ENCODE measurements at regions not wholly inside any gene's neighbourhood (a gene's known extent, or its start where the extent isn't known, plus 50 kb on each side); places are given as distances from the start of the nearest gene placed in this dataset.

DNA sequence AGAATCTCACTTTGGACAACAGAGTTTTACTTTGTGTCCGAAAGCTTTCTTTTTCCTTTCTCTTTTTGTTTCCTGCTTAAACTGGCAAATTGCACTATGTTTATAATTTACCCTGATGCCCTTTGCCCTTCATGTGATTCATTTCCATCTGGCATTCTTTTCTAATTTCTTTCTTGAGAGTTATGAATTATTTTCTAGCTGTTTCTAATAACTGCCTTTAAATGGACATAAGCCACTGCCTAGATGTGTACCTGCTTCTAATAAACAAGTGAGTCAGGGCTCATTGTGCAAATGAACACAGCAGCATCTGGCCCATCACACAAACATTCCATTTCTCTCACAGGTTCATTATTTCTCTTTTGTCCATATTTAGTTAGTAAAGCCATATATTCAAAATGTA lies 242.3 kb upstream of the GPRIN3 start:
- DNase-seq (no peak), ATAC-seq (no peak)

DNA sequence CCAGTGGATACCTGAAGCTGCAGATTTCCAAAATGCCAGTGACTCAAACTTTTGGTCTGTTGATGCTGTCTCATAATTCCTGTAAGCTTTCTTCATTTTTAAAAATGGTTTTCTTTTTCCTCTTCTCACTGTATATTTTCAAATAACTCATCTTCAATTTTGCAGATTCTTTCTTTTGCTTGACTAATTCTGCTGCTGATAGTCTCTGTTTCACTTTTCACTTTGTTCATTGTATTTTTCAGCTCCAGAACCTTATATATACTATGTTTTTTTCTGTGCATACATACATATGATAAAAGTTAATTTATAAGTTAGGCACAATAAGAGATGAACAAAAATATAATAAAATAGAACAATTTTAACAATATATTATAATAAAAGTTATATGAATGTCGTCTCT lies 237.7 kb upstream of the GPRIN3 start:
- no peak for ATAC-seq

DNA sequence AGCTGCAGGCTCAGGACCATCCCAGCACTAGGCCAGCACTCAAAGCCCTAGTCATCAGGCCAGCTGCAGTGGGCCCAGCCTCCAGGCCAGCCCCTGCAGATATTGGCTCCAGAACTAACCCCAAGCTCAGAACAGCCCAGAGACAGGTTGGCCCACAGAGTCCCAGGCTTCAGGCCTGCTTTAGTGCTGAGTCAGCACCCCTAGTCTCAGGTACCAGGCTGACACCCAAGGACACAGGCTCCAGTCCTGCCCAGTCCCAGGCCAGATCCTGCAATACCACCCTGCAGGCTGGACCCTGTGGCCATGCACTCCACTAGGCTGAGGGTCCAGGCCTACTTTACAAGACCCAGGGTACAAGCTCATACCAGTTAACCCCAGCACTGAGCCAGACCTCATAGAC lies 234.4 kb upstream of the GPRIN3 start:
- no peak for ATAC-seq
- DNase-seq = no peak

More for the DNA sequence above, 237.7 kb upstream of the GPRIN3 start:
- no peak for DNase-seq

DNA sequence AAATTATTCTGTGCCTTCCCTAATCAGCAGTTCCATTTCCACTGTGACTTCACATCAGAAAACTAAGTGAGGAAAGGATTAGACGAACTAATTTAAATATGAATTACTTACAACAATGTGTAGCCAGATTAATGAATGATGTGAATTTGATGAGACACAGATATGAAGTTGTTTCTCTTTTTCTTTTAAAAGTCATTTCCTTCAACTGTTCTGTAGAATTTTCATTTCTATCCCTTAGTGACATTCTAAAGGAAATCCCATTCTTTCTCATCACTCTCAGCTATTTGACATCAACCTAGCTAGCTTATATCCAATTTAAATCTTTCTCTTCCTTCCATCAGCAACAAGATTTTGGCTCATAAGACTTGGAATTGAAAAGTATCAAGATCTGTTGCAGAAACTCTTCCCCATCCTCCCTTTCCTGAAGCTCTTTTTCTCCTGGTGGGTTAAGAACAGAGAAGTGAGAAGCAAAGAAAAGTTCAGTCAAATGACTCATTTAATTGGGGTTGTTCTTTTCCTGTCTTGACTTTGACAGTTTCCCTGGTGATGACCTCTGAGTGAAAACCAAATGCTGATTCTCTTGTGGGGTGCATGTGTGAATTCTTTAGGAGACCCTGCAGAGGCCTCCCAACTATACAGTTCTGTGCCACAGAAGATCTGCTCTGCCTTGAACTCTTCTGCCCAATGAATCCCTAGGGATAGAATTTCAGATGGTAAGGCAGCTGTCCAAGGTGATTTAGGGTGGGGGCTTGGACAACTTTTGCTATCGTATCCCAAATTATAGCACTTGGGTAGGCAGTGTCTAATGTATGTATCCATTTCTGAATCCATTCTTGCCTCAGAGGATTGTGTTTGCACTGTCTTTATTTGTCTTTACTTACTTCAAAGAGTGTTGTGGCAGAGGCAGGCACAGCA lies 232.5 kb upstream of the GPRIN3 start:
- ATAC-seq (peak; percentile 28), DNase-seq (no peak)

DNA sequence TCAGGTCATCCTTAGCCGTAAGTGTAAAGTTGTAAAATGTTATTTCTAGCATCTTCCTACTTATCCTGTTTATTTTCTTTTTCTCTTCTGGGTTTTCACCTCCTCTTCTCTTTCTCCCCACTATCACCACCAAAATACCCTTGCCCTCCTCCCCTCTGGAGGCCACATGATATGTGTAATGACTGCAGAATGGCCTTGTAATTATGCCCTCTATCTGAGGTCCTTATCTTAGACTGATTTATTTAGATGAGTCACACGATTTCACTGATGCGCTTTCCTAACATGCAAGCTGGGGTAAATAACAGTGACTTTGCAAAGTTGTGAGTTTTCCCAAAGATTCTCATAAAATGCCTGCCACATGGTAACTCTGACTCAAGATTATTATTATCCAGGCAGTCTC lies 231.8 kb upstream of the GPRIN3 start:
- ATAC-seq (no peak), DNase-seq (no peak)

DNA sequence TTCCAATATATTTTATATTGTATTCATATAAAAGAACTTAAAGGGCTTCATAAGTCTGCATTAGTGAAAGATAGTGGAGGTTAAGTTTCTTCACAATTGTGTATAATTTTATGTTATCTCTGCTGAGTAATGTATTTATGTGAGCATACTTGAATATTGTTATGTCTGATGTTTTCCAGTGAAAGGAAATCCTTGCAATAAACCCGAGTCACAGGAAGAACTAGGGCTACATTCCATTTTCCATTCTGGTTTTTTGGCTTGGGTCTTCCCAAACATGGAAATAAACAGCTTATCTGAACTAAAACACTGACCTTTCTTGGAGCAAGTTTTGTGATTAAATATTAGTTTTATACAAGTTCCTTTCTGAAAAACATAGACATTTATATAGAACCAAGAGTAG lies 231.3 kb upstream of the GPRIN3 start:
- ATAC-seq (no peak), DNase-seq (no peak)

DNA sequence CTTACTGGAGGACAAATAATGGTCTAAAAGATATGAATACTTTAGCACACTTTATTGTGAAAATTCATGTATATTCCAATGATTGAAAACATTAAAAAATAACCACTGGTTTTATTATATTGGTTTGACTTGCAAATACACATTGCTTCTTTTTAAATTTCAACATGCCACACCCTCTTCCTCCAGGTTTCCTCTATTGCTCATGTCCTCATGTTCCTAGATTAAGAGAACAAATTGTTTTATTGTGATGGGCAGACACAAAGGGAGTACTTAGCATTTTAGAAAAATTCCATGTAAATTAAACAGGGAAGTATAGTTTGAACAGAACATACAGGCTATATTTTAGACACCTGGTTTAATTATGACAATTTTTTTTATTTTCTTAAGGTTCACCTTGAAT lies 230.6 kb upstream of the GPRIN3 start:
- DNase-seq = no peak
- no peak for ATAC-seq

DNA sequence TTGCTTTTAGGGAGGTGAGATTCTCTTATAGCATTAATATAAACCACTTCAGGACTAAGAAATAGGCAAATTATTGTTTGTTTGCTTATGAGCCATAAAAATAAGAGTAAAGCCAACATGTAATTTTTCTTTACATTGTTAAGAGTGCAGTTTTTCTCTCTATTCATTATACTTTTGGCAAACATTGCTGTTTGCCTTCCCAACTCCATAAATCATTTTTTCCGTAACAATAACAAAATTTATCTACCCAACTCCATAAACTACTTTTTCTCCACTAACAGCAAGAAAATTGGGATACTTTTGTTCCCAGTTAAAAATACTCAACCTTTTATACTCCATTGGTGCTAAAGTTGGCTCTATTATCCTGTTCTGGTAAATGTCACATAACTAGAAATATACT lies 229.7 kb upstream of the GPRIN3 start:
- no peak for ATAC-seq
- no peak for DNase-seq

DNA sequence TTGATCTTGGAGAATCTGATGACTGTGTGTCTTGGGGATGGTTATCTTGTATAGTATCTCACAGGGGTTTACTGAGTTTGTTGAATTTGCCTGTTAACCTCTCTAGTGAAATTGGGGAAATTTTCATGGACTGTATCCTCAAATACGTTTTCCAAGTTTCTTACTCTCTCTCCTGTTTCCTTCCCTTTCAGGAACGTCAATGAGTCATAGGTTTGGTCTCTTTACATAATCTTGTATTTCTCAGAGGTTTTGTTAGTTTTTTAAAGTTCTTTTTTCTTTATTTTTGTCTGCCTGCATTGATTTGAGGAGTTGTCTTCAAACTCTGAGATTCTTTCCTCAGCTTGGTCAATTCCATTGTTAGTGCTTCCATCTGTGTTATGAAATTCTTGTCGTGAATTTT lies 227.7 kb upstream of the GPRIN3 start:
- no peak for DNase-seq

DNA sequence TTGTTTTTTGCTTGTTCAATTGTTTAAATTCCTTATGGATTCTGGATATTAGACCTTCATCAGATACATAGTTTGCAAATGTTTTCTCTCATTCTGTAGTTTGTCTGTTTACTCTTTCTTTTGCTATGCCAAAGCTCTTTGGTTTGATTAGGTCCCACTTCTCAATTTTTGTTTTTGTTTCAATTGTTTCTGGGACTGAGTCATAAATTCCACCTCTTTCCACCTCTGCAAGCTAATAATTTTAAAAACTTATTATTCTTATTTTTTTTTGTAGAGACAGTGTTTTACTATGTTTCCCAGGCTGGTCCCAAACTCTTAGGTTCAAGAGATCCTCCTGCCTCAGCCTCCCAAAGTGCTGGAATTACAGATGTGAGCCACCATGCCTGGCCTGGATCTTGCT lies 226.8 kb upstream of the GPRIN3 start:
- no peak for ATAC-seq
- no peak for DNase-seq

More for the DNA sequence above, 227.7 kb upstream of the GPRIN3 start:
- no peak for ATAC-seq

DNA sequence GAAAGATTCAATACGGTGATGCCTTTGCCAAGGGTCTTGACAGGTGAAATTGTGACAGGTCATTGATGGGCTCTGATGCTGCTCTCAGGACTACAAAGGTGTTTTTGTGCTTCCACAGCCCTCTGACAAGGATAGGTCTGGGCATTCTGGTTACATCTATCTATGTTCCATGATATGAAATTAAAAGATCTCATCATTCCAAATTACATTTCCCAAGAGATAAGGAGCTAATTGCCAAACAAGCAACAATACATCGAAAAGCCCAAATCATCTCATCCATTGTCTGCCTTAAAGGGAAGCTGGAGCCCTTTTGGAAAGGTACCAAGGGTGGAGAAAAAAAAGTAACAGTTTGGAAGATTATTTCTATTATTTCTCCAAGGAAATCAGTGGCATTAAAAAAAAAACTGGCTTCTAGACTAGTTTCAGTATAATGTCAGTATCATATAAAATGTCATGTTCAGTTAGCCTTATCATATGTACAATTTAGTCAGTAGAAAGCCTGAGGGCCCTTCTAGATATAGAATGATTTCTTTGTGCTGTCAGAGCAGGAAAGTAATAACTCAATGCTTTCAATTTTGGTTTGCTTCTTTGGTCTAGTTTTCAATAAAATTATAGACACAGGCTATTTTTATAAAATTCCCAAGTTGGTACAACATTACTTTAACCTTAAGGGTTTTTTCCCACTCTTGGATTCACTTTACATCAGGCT lies 224.5 kb upstream of the GPRIN3 start:
- ATAC-seq (no peak), DNase-seq (no peak)

DNA sequence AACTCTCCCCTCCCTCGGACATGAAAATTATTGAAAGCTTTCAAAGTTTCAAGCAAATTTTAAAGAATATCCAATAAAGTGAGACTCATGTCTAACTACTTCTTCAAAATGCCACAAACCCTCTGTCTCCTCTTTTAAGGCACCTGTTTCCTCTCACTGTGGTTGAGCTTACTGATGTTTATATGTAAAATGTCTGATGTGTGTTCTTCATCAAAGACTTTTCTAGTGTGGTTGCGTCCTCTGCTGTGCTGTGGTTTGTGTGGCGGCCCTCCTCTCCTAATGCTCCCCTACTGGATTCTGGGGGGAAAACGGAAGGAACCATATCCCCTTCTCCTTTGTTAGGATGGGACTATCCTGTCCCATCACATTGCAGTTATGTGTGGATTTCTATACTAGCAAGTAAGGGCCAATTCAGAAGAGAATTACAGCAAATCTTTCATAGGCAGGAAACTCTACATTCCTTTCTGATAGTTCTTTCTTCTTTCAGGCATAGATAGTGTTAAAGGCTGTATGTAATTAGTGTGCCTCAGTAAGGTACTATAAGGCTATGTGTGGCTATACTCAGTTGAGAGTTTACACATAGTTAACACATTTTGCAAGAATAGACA lies 221.0 kb upstream of the GPRIN3 start:
- ATAC-seq (no peak), DNase-seq (no peak)

DNA sequence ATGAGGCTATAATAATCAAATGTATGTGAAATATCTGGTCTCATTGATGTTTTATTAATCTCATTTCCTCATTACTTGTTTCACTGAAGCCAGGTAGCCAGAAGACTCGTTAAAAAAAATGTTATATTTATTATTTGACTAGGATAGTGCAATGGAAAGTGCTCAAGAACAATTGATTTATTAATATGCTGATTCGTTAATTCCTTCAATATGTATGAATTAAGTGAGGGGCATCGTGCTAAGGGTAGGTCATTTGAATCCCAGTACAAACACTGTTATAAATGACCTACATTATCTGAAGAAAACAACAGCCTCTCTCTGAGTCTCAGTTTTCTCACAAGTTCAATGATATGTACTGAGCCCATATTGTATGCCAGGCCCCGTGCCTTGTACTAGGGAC lies 214.2 kb upstream of the GPRIN3 start:
- ATAC-seq (no peak), DNase-seq (no peak)

DNA sequence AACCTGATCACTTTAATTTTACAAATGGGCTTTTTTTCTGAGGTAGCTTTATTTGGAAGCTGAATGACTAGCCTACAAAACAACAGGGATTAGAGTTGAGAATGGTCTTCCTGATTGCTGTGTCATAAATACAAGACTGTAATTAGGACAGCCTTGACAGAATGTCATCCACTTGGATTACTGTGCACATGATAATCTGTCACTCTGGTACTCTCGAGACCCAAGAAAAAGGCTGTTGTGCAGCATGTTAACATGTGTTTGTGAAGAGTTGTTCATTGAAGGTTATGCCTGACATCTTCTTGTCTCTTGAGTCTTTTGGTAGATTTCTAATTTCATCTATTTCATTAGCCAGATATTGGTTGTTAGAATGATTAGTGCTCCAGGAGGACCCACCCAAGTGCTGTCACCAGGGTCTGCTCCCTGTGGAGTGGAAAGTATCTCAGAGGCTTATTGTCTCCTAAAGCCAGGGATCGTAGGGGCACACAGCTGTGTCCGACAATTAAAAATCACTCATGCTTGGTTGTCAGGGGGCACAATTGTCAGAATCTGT lies 212.2 kb upstream of the GPRIN3 start:
- ATAC-seq (no peak), DNase-seq (no peak)

DNA sequence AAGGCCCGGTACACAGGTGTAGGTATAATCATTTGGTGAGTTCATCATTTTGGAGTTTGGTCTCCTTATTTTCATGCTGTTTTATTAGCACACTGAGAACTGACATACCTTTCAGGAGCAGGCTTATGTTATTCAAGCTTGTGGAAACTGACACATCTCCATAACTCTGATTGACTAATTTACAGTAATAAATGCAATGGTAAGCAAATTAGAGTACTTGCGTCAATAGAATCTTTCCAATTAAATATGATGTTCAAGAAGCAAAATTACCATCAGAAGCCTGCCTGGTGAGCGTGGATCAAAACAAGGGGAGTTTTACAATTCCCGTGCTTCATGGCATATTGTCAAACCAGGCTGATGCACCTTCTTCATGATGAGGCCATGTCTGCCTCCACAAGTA lies 210.7 kb upstream of the GPRIN3 start:
- ATAC-seq (no peak), DNase-seq (no peak)

DNA sequence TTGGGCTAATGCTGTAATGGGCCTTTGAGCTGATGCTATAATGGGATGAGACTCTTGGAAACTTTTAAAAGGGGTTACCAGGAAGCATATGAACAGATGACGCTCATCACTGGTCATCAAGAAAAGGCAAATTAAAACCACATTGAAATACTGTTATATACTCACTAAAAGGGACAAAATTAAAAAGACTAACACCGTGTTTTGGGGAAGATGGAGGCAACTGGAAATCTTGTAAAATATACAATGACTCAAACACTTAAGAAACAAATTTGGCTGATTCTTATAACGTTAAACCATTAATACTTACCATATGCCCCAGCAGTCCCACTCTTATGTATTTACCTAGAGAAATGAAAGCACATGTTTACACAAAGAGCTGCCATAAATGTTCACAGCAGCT lies 207.2 kb upstream of the GPRIN3 start:
- no peak for ATAC-seq
- no peak for DNase-seq

DNA sequence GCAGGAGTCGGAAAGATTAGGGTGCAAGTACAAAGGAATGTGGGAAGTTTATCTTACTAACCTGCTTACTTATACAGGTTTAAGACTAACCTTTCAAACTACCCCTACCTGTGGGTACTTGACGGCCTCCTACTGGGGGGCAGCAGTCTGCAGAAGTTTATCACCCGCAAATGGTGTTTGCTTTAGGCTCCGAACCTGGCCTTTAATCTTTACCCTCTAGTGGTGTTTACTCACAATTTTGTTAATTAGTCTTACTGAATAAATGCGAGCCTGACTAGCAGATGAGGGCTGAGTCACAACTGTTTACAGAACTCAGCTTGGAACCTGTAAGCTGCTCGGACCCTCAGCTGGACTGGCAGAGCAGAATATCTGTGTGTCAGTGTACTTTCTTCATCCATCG lies 204.2 kb upstream of the GPRIN3 start:
- DNase-seq = no peak
- no peak for ATAC-seq

DNA sequence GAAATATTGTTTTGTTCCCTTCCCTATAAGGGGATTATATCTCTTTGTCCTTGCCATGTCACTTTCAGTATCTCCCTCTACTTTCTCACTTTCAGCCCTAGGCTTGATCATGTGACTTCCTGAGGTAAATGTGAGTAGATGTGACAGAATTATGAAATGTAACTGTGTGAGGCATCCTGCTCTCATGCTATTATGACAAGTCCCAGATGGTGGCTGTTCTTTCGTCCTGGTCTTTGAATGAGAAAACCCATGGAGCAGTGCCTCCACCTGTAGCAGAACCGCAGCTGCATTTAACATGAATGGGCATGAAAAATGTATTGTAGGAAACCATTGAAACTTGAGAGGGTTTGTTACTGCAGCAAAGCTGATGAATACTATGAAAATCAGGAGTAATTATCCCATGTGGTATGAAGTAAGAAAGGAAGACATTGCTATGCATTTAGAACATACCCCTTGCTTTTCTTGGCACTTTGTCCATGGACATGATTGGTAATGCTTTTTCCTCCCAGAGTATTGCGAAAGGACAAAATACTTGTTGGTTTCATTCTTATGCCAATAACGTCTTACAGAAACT lies 202.2 kb upstream of the GPRIN3 start:
- ATAC-seq (peak; percentile 94), DNase-seq (no peak)

DNA sequence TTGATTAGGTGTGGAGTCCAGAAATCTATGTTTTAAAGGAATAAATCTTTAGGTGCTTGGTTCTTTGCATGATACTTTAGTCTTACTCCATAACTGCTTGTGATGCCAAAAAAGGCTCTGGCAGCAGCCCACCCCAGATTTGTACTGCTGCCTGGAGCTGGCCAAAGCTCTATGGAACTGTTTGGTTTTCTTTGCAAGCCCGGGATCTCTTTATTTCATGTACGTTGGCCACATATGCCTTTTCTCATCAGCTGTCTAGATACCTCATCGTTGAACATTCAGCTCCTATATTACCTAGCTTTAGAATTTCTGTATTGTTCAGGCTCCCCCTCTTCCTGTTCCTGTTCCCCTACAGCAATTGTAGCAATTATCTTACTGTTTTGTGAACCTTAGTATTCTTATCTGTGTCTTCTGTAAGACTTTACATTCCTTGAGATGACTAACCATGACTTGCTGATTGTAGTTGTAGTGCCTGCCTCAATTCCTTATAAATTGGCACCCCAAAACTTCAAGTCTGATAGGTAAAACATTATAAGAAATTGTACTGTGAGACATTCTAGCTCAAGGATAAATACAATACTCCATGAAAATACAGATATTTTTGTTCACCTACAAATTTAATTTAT lies 199.4 kb upstream of the GPRIN3 start:
- no peak for ATAC-seq
- DNase-seq = no peak

DNA sequence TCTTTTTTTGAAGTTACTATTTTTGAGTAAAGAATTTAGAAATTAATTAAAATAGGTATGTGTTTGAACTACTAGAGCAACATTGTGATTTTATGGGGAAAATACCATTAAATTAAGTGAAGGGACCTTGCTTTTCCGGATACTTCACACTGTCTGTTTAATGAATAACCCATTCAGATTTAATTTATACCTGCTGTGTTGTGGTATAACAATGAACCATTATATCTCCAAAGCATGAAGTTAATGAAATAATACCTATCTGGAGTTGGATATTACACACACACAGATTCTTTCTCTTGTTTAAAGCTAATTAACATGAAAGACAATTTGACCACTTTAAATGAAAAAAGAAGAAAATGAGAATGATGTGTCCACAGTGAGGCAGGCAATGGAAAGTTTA lies 195.0 kb upstream of the GPRIN3 start:
- ATAC-seq (no peak), DNase-seq (no peak)

DNA sequence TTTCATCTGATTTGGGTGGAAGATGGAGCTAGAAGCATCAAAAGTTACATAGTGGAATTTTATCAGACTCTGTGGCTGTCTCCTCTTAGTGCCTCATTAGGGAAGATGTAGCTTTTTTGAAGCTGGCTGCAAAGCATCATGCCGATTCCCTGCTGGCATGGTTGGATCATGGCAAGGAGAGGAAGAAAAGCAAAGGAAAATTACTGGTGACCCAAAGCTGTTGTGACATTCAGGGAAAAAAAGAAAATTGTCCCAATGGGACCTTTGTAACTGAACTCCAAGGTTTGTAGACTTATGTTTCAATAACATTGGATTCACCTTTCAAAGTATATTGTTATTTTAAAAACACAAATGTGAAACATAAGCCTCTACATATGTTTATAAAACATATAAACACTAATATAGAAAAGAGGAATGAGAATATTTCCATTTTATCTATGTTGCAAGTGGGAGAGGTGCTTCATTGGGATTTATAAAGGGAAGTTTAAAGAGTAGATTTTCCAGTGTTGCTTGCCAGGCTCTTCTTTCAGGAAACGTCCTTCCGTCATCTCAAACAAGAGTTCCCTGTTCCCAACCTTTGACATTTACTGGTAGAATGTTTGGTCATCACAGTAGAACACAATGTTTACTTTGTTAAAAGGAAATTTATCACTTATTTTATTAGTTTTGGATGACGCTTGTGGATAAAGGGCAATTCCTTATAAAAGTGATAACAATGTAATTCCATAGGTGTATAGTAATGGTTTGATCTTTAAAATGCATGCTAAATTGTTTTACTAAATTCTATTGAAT lies 190.1 kb upstream of the GPRIN3 start:
- no peak for ATAC-seq
- no peak for DNase-seq
